ENCODE measurements at regions not wholly inside any gene's neighbourhood (a gene's known extent, or its start where the extent isn't known, plus 50 kb on each side); places are given as distances from the start of the nearest gene placed in this dataset.

DNA sequence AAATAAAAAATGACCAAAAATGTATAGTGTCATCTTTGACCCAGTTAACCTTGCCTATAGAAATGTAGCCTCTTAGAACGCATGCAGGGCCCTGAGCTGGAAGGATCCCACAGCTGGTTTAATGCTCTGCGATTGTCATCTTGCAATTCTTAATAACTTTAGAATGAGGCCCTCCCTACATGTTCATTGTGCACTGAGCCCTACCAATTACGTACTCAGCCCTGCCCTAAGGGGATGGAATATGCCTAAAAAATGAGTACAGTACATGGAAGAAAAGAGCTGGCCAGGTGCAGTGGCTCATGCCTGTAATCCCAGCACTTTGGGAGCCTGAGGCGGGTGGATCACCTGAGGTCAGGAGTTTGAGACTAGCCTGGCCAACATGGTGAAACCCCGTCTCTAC lies 57.8 kb upstream of the BCAR3 start:
- TF ChIP-seq, protein P1, sequence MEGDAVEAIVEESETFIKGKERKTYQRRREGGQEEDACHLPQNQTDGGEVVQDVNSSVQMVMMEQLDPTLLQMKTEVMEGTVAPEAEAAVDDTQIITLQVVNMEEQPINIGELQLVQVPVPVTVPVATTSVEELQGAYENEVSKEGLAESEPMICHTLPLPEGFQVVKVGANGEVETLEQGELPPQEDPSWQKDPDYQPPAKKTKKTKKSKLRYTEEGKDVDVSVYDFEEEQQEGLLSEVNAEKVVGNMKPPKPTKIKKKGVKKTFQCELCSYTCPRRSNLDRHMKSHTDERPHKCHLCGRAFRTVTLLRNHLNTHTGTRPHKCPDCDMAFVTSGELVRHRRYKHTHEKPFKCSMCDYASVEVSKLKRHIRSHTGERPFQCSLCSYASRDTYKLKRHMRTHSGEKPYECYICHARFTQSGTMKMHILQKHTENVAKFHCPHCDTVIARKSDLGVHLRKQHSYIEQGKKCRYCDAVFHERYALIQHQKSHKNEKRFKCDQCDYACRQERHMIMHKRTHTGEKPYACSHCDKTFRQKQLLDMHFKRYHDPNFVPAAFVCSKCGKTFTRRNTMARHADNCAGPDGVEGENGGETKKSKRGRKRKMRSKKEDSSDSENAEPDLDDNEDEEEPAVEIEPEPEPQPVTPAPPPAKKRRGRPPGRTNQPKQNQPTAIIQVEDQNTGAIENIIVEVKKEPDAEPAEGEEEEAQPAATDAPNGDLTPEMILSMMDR (IDR thresholded peaks at IDR 0.05), result no peak
- no peak for TF ChIP-seq POLR2A (IDR thresholded peaks at IDR 0.05)
